ENCODE measurements at regions not wholly inside any gene's neighbourhood (a gene's known extent, or its start where the extent isn't known, plus 50 kb on each side); places are given as distances from the start of the nearest gene placed in this dataset.

- no peaks in the 10 kb centered on the region for H3K36me3 ChIP-seq (ENCODE audit: control insufficient read depth in 2 of 2, extremely low read depth in 1 of 2, insufficient read depth in 2 of 2, low read length in 2 of 2)
- no peak overlapping the region for H2AFZ ChIP-seq (ENCODE audit: control insufficient read depth, low read length)
- dilution Hi-C loops (cut with MboI; ENCODE audit: extremely low pct_ligation_motif_present, low sequenced_read_pairs) = no loop called here
- no peaks in the 10 kb centered on the region for H3K9me1 ChIP-seq (ENCODE audit: control insufficient read depth, extremely low read depth, insufficient read depth, low read length)
- no peak for DNase-seq (ENCODE audit: low read depth, low spot score)
- H3K4me2 ChIP-seq (ENCODE audit: control insufficient read depth, extremely low read depth, insufficient read depth, low read depth, low read length) = no peak overlapping the region
- no peaks in the 10 kb centered on the region for H3K27me3 ChIP-seq (ENCODE audit: control insufficient read depth, extremely low read depth, insufficient read depth, low read length)
- peaks cover 16% of the 10 kb centered on the region for H3K4me1 ChIP-seq (ENCODE audit: control insufficient read depth, extremely low read depth, insufficient read depth, low read length)
- H3K9me3 ChIP-seq (ENCODE audit: control insufficient read depth, low read depth, low read length) = no peaks in the 10 kb centered on the region
- TF ChIP-seq CTCF (optimal IDR thresholded peaks at IDR 0.05 in 1 of 3, IDR thresholded peaks at IDR 0.05 in 1 of 3, conservative IDR thresholded peaks at IDR 0.05 in 1 of 3; ENCODE audit: extremely low read depth in 1 of 3, insufficient read depth in 2 of 3, low read length in 3 of 3) = no peak
- TF ChIP-seq EZH2 (IDR thresholded peaks at IDR 0.05; ENCODE audit: low read length) = no peak
- H3K79me2 ChIP-seq (ENCODE audit: control insufficient read depth, insufficient read depth, low read length) = no peaks in the 10 kb centered on the region
- no peak for FAIRE-seq
- H3K27ac ChIP-seq (ENCODE audit: control insufficient read depth, insufficient read depth, low read length) = no peak overlapping the region
- H3K4me3 ChIP-seq (ENCODE audit: control insufficient read depth in 2 of 3, extremely low read depth in 1 of 3, insufficient read depth in 2 of 3, low read depth in 1 of 3, low read length in 3 of 3) = no peak overlapping the region
- H4K20me1 ChIP-seq (ENCODE audit: control insufficient read depth, extremely low read depth, insufficient read depth, low read length) = no peaks in the 10 kb centered on the region
- H3K9ac ChIP-seq (ENCODE audit: control insufficient read depth, extremely low read depth, insufficient read depth, low read length) = no peak overlapping the region
Measured at GRCh38 chr6:155786528-155786927, 330.9 kb upstream of the NOX3 start.

- H3K4me2 ChIP-seq (ENCODE audit: control insufficient read depth, extremely low read depth, insufficient read depth, low read depth, low read length) = peak overlapping the region; percentile 17
- H3K9ac ChIP-seq (ENCODE audit: control insufficient read depth, extremely low read depth, insufficient read depth, low read length) = no peak overlapping the region
- FAIRE-seq = peak; percentile 9
Measured at GRCh38 chr6:155782739-155783459, 327.3 kb upstream of the NOX3 start.

More at GRCh38 chr6:155782739-155783459, 327.3 kb upstream of the NOX3 start:
- peaks cover 16% of the 10 kb centered on the region for H3K4me1 ChIP-seq (ENCODE audit: control insufficient read depth, extremely low read depth, insufficient read depth, low read length)
- H3K4me3 ChIP-seq (ENCODE audit: control insufficient read depth in 2 of 3, extremely low read depth in 1 of 3, insufficient read depth in 2 of 3, low read depth in 1 of 3, low read length in 3 of 3) = peak overlapping the region in 1 of 3 experiments; percentile 17
- H3K9me1 ChIP-seq (ENCODE audit: control insufficient read depth, extremely low read depth, insufficient read depth, low read length) = no peaks in the 10 kb centered on the region
- H2AFZ ChIP-seq (ENCODE audit: control insufficient read depth, low read length) = peak overlapping the region; percentile 61
- H4K20me1 ChIP-seq (ENCODE audit: control insufficient read depth, extremely low read depth, insufficient read depth, low read length) = no peaks in the 10 kb centered on the region
- peak overlapping the region; percentile 55 for H3K27ac ChIP-seq (ENCODE audit: control insufficient read depth, insufficient read depth, low read length)
- no peaks in the 10 kb centered on the region for H3K9me3 ChIP-seq (ENCODE audit: control insufficient read depth, low read depth, low read length)
- DNase-seq (ENCODE audit: low read depth, low spot score) = no peak
- no peaks in the 10 kb centered on the region for H3K27me3 ChIP-seq (ENCODE audit: control insufficient read depth, extremely low read depth, insufficient read depth, low read length)
- dilution Hi-C loops (cut with MboI; ENCODE audit: extremely low pct_ligation_motif_present, low sequenced_read_pairs) = no loop called here
- no peaks in the 10 kb centered on the region for H3K36me3 ChIP-seq (ENCODE audit: control insufficient read depth in 2 of 2, extremely low read depth in 1 of 2, insufficient read depth in 2 of 2, low read length in 2 of 2)
- no peak for TF ChIP-seq CTCF (optimal IDR thresholded peaks at IDR 0.05 in 1 of 3, IDR thresholded peaks at IDR 0.05 in 1 of 3, conservative IDR thresholded peaks at IDR 0.05 in 1 of 3; ENCODE audit: extremely low read depth in 1 of 3, insufficient read depth in 2 of 3, low read length in 3 of 3)
- TF ChIP-seq EZH2 (IDR thresholded peaks at IDR 0.05; ENCODE audit: low read length) = no peak
- no peaks in the 10 kb centered on the region for H3K79me2 ChIP-seq (ENCODE audit: control insufficient read depth, insufficient read depth, low read length)

Data from keratinocyte (primary cell).